Mucosa of rectum (tissue), 2 donors: ENCODE measurements at regions not wholly inside any gene's neighbourhood (a gene's known extent, or its start where the extent isn't known, plus 50 kb on each side); places are given as distances from the start of the nearest gene placed in this dataset.

Experiments
- H3K27ac ChIP-seq, 2 donors: one replicate each; pipeline ENCODE4 v1.7.0; 2013; ENCODE audit warnings: inconsistent platforms in 2 of 2, low read depth in 2 of 2, low read length in 2 of 2
- H3K27me3 ChIP-seq, 2 donors: one replicate each; pipeline ENCODE4 v1.7.0; 2013; ENCODE audit warnings: low read length in 2 of 2; ENCODE audit not compliant: control insufficient read depth in 2 of 2, insufficient read depth in 2 of 2
- H3K36me3 ChIP-seq, 2 donors: one replicate each; pipeline ENCODE4 v1.7.0; 2013; ENCODE audit warnings: low read length in 2 of 2; ENCODE audit not compliant: control insufficient read depth in 2 of 2, insufficient read depth in 2 of 2
- H3K4me1 ChIP-seq, 2 donors: one replicate each; pipeline ENCODE4 v1.7.0; 2013; ENCODE audit warnings: low read length in 2 of 2, mild to moderate bottlenecking in 1 of 2; ENCODE audit not compliant: control insufficient read depth in 2 of 2, insufficient read depth in 2 of 2
- H3K4me3 ChIP-seq, 2 donors: one replicate each; pipeline ENCODE4 v1.7.0; 2013; ENCODE audit warnings: low read length in 2 of 2
- H3K9ac ChIP-seq, 2 donors: one replicate each; pipeline ENCODE4 v1.7.0; 2013; ENCODE audit warnings: low read length in 2 of 2, low read depth in 1 of 2, mild to moderate bottlenecking in 1 of 2
- H3K9me3 ChIP-seq, 2 donors: one replicate each; pipeline ENCODE4 v1.7.0; 2013; ENCODE audit warnings: low read length in 2 of 2; ENCODE audit not compliant: control insufficient read depth in 2 of 2
- donor health status: healthy.
- donor health status: Normal muscosa, but diverticular disease.

DNA sequence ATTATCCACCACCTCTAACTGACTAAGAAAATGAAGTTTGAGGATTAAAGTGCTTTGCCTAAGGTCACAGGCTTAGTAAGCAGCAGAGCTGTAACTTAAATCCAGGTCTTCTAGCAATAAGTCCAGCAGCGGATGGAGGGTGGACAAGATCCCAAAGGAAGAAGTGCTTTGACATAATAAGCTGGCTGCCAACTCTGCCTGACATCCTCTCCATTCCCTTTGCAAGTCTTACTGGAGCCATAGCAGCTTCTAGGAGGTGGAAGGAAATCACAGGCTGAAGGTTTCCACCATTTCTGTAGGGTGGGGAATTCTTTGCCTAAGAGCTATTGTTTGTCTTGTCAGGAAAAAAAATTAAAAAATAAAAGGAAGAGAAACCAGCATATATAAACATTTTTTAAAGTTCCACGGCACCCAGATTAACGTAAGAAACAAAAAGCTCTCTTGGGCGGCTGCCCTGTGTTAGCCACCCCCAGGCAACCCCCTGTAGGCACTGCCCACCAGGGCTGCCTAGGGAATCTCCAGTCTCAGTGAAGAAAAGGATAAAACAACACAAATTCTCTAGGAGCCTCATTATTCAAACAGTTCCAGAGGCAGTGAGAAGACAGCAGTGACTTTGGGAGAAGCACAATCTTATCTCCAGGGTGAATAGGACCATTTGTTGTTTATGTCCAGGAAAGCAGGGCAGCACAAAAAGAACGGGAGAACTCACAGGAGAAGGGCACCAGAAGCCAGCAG lies 380.8 kb upstream of the CADM1 start:
- Histone ChIP-seq H3K4me3 (no peak overlapping the region), H3K4me1 (no peaks in the 10 kb centered on the region), H3K27ac (no peak overlapping the region), H3K27me3 (no peaks in the 10 kb centered on the region), H3K9ac (no peak overlapping the region), H3K9me3 (peaks cover 0 to 2% of the 10 kb centered on the region in 2 donors), H3K36me3 (no peaks in the 10 kb centered on the region)

DNA sequence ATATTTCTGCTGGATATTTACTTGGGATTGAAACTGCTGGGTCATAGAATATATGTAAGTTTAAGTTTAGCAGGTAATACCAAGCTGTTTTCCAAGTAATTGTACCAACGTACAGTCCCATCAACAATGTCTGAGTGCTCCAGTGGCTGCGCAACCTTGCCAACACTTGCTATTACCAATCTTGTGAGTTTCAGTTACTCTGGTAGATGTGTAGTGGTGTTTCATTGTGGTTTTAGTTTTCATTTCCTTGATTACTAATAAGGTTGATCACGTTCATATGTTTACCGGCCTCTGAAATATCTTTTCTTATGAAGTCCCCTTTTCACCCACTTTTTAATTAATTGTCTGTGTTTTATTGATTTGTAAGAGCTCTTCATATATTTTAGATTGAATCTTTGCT lies 370.6 kb upstream of the CADM1 start:
- Histone ChIP-seq H3K36me3 (no peaks in the 10 kb centered on the region), H3K27me3 (no peaks in the 10 kb centered on the region), H3K27ac (no peak overlapping the region), H3K9ac (no peak overlapping the region), H3K9me3 (no peaks in the 10 kb centered on the region), H3K4me1 (no peaks in the 10 kb centered on the region), H3K4me3 (no peak overlapping the region)

DNA sequence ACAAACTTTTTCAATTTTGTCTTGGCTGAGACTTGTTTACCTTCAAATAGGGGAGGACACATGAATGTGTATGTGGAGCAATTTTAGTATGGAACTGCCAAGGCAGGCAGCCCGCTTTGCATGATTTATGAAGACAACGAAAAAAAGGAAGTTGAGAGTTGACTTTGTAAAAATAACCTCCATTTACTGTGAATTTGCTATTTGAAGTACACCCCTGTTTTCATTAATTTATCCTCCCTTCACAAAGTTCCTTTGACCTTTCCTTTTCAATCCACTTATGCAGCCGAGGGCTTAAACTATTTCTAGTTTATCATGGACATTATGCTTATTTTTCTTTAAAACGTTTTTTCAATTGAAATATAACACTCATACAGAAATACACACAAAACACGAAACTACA lies 369.6 kb upstream of the CADM1 start:
- H3K9ac ChIP-seq, result no peak overlapping the region
- H3K4me3 ChIP-seq, result no peak overlapping the region
- no peak overlapping the region for H3K27ac ChIP-seq
- no peaks in the 10 kb centered on the region for H3K4me1 ChIP-seq
- H3K36me3 ChIP-seq, result no peaks in the 10 kb centered on the region
- H3K9me3 ChIP-seq, result no peaks in the 10 kb centered on the region
- no peaks in the 10 kb centered on the region for H3K27me3 ChIP-seq

DNA sequence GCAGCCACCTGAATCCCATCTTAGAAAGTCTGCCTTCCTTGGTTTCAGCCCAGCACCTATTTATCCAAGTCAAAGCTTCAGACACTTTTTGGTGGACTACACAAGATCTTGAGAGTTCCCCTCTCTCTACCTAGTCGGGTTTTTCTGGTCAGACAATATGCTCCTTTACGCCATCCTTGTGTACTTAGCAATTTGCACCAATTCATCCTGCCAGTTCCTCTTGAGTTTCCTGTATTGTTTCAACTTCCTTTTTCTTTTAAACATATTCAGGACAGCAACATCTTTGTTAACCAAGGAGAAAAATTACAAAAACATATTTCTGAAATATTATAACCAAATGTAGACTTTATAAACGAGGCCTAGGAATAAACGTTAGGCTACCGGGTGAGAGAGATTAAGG lies 368.2 kb upstream of the CADM1 start:
- H3K36me3 ChIP-seq, result no peaks in the 10 kb centered on the region
- no peak overlapping the region for H3K27ac ChIP-seq
- H3K9ac ChIP-seq, result no peak overlapping the region
- no peaks in the 10 kb centered on the region for H3K4me1 ChIP-seq
- H3K4me3 ChIP-seq, result no peak overlapping the region
- no peaks in the 10 kb centered on the region for H3K9me3 ChIP-seq
- H3K27me3 ChIP-seq, result no peaks in the 10 kb centered on the region

DNA sequence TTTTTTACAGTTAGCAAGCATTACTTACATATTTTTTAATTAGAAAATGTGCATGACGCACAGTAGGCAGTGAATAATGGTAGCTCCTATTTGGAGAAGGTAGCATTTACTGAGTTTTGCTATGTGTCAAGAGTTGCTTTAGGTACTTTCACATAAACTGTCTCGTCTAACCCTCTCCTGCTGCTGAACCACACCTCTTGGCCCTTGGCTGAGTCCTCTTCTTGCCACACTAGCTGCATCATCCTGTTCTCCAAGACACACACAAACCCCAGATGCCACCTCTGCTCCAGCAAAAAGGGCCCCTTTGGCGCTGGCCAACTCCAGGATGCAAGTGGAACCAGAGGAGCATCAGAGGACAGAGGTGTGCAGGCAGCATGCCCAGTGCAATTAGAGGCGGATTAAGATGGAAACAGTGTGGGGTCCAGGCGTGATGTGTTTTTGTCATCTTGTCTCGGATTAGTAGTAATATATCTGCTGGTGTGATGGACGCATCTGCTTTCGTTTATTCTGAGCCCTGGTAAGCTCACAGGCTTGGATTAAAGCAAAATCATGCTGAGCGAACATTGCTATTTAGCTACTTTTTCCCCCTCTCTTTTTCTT lies 367.0 kb upstream of the CADM1 start:
- H3K4me1 ChIP-seq, result no peaks in the 10 kb centered on the region
- no peak overlapping the region for H3K4me3 ChIP-seq
- no peaks in the 10 kb centered on the region for H3K27me3 ChIP-seq
- no peaks in the 10 kb centered on the region for H3K36me3 ChIP-seq
- H3K9ac ChIP-seq, result no peak overlapping the region
- H3K27ac ChIP-seq, result no peak overlapping the region
- no peaks in the 10 kb centered on the region for H3K9me3 ChIP-seq

DNA sequence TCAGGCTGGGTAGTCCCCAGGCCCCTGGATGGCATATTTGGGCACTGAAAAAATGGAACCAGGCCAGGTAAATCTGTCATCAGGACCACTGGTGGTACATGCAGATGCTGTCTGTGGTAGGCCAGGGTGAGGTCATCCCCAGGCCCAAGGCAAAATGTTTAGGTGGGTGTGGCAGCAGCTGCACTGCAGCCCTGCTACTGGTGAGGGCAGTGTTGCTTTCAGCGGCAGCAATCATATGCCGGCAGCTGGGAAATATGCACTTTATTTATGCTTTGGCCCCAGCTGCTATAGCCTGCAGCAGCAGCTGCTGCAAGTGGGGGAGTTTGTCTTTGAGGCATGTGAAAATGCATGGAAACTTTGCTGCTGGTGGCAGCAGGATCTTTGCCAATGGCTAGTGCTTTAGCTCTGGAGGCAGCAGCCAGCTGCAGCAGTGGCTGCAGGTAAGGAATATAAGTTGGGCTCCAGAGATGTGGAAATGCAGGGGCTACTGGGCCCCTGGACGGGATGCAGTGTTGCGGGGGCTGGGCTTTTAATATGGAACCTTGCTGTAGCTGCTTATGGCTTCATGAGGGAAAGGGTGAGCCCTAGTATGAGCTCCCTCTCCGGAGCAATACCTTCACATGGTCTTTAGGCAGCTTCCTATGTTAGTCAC lies 365.7 kb upstream of the CADM1 start:
- Histone ChIP-seq H3K27me3 (no peaks in the 10 kb centered on the region), H3K36me3 (no peaks in the 10 kb centered on the region), H3K9me3 (no peaks in the 10 kb centered on the region), H3K4me1 (no peaks in the 10 kb centered on the region), H3K9ac (no peak overlapping the region), H3K4me3 (no peak overlapping the region), H3K27ac (no peak overlapping the region)

DNA sequence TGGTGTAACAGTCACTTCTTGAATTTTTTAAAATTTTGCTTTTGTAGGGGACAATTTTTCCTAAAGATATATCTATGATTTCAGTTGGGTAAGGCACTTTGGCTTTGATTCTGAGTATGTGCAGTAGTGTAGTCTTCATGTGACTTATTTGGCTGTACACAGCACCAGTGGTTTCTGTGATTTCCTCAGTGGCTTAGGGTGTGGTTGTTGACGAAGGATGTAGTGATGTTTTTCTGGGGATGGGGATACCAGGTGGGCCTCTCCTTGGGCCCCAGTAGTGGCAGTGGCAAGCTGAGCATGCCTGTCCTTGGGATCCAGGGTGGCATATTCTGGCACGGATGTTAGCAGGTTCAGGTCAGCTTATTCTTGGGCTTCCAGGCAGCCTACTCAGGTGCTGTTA lies 364.9 kb upstream of the CADM1 start:
- H3K27ac ChIP-seq, result no peak overlapping the region
- H3K27me3 ChIP-seq, result no peaks in the 10 kb centered on the region
- no peaks in the 10 kb centered on the region for H3K36me3 ChIP-seq
- H3K4me3 ChIP-seq, result no peak overlapping the region
- no peaks in the 10 kb centered on the region for H3K9me3 ChIP-seq
- H3K9ac ChIP-seq, result no peak overlapping the region
- no peaks in the 10 kb centered on the region for H3K4me1 ChIP-seq

DNA sequence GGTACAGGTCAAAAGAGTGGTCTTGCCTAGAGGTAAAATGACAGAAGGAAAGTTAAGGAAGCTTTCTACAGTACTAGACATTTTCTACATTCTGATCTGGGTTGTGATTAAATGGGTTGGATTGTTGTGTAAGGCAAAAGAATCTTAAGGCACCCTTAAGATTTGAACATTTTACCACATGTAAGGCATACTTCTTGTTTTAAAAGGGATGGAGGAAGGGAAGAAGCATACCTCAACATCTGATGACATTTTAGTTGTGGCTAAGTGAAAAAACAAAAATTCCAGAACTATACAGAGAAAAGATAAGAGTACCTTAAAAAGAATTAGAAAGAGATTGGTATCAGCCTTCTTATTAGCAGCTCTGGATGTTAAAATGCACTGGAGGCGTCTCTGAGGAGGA lies 356.0 kb upstream of the CADM1 start:
- Histone ChIP-seq H3K9ac (no peak overlapping the region), H3K27me3 (no peaks in the 10 kb centered on the region), H3K4me3 (no peak overlapping the region), H3K36me3 (no peaks in the 10 kb centered on the region), H3K27ac (no peak overlapping the region), H3K9me3 (peaks cover 0 to 2% of the 10 kb centered on the region in 2 donors), H3K4me1 (no peaks in the 10 kb centered on the region)

DNA sequence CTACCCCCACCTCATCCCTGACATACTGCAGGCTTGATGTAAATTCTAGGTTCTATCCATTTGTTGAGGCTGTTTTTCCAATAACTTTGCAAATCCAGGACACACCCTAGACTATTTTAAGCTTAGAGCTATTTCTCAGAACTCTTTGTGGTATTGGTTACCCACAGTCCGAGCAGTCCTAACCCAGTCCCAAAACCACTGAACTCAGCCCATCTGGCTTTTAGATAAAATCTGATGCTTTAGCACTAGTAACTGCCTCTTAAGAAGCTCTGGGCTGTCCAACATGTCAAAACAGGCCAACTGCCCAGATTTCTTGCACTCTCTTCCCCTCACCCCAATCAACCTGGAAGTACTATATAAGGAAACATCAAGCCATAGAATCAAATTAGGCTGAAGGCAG lies 344.4 kb upstream of the CADM1 start:
- H3K4me1 ChIP-seq, result no peaks in the 10 kb centered on the region
- no peaks in the 10 kb centered on the region for H3K36me3 ChIP-seq
- no peaks in the 10 kb centered on the region for H3K9me3 ChIP-seq
- no peak overlapping the region for H3K4me3 ChIP-seq
- H3K27ac ChIP-seq, result no peak overlapping the region
- no peak overlapping the region for H3K9ac ChIP-seq
- no peaks in the 10 kb centered on the region for H3K27me3 ChIP-seq

DNA sequence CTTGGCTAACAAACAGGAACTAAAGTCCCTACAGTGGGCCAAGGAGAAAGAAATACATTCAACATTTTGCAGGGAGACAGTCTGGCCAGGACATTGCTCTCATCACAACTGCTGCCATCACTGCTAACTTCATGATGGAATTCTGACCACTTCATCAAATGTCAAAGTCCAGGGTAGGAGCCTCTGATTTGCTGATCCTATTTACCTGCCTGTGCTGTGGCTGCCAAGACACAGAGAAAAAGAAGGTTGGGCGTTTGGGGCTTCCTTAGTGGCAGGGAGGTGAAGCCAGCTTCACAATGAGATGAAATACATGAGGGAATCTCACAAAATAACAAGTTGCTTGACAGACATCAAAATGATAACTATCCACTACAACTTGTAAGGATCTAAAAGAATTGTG lies 343.9 kb upstream of the CADM1 start:
- Histone ChIP-seq H3K4me1 (no peaks in the 10 kb centered on the region), H3K27ac (no peak overlapping the region), H3K9ac (no peak overlapping the region), H3K36me3 (no peaks in the 10 kb centered on the region), H3K4me3 (no peak overlapping the region), H3K27me3 (no peaks in the 10 kb centered on the region), H3K9me3 (no peaks in the 10 kb centered on the region)
